Activated CD4-positive, alpha-beta T cell treated with anti-CD3 and anti-CD28 coated beads, Interleukin-2, amount 10 ng/mL, durations not matched to agents 24 days and 14 days (primary cell): ENCODE measurements at regions not wholly inside any gene's neighbourhood (a gene's known extent, or its start where the extent isn't known, plus 50 kb on each side); places are given as distances from the start of the nearest gene placed in this dataset.

ENCODE experiments used
- DNase-seq: peaks from one replicate; pipeline ENCODE4 v3.0.0; 2022
- H3K27ac Mint-ChIP-seq: one replicate; pipeline ENCODE4 v1.8.0; 2022; ENCODE audit warnings: mild to moderate bottlenecking, mixed read lengths
- H3K27me3 Mint-ChIP-seq: one replicate; pipeline ENCODE4 v1.8.0; 2022; ENCODE audit warnings: mixed read lengths
- H3K36me3 Mint-ChIP-seq: one replicate; pipeline ENCODE4 v1.8.0; 2022; ENCODE audit warnings: low read depth, mild to moderate bottlenecking, mixed read lengths
- H3K4me1 Mint-ChIP-seq: one replicate; pipeline ENCODE4 v1.8.0; 2021; ENCODE audit warnings: mixed read lengths
- H3K4me3 Mint-ChIP-seq: one replicate; pipeline ENCODE4 v1.8.0; 2022; ENCODE audit warnings: mild to moderate bottlenecking, moderate library complexity, mixed read lengths
- H3K9me3 Mint-ChIP-seq: one replicate; pipeline ENCODE4 v1.8.0; 2021; ENCODE audit warnings: mixed read lengths
- intact Hi-C: fragments of 100-400 bp; cut with micrococcal nuclease; formaldehyde crosslinking; loops from one replicate; pipeline ENCODE4 v1.15.1; 2023

DNA sequence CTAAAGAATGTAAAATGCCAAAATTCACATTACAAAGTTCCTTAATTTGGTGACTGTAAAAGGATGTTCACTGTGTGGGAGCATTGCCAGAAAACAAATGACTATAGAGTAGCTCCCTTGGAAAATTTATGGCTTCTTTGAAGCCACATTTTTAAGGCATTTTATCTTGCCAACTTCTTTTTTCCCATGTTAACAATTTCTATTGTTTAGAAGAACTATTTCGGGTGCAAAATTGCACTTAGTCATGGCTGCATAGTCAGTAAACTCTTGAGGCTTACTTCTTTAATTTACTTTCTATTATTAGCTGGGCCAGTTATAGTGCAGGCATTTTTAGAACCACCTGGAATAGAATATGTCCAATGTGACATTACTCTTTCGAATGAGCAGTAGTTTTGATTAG is 515.3 kb downstream of the JRKL start:
- intact Hi-C loops, result no loop called here
- H3K9me3 Mint-ChIP-seq, result no peaks in the 10 kb centered on the region
- H3K4me3 Mint-ChIP-seq, result no peak overlapping the region
- DNase-seq, result no peak
- H3K36me3 Mint-ChIP-seq, result no peaks in the 10 kb centered on the region
- no peaks in the 10 kb centered on the region for H3K27me3 Mint-ChIP-seq
- no peak overlapping the region for H3K27ac Mint-ChIP-seq
- no peaks in the 10 kb centered on the region for H3K4me1 Mint-ChIP-seq

DNA sequence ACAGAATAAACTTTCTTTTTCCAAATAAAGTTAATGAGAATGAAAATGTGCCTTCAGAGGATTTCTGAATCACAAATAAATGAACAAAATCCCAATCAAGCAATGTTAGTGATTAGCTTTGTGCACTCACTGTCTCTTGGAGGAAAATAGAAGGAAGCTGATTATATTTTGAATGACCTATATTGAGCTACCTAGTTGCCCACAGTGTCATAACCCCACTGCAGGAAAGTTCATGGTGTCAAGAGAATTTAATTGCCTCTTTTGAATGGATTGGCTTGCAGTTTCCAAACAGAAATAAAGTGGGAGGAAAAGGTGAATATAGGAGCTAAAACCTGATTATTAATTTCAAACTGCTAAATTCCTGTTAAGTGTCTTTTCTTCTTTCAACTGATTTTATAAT is 515.9 kb downstream of the JRKL start:
- Mint-ChIP-seq H3K9me3 (peaks cover 5% of the 10 kb centered on the region), H3K4me1 (no peaks in the 10 kb centered on the region), H3K27me3 (no peaks in the 10 kb centered on the region), H3K36me3 (no peaks in the 10 kb centered on the region), H3K4me3 (no peak overlapping the region), H3K27ac (no peak overlapping the region)
- DNase-seq, result no peak
- intact Hi-C loops, result no loop called here

DNA sequence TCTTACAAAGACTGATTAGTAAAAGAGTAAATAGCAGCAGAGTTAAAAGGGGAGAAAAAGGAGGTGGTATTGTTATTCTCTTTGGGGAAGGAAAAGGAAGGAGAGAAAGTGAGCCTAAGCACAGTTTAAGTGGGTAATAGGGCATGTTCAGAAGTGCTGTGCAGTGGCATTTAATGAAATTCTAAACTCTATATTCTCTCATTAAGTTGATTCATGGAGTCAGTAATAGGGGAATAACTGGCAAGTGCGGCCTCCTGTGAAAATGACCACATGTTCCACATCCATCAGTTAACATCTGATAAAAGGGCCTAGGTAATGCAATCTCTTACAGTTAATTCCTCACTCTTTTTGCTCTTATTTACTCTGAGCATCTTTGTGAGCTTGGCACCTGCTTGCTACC is 516.7 kb downstream of the JRKL start:
- Mint-ChIP-seq H3K27ac (no peak overlapping the region), H3K27me3 (no peaks in the 10 kb centered on the region), H3K4me1 (no peaks in the 10 kb centered on the region), H3K9me3 (peaks cover 7% of the 10 kb centered on the region), H3K36me3 (no peaks in the 10 kb centered on the region), H3K4me3 (no peak overlapping the region)
- intact Hi-C loops, result no loop called here
- no peak for DNase-seq

DNA sequence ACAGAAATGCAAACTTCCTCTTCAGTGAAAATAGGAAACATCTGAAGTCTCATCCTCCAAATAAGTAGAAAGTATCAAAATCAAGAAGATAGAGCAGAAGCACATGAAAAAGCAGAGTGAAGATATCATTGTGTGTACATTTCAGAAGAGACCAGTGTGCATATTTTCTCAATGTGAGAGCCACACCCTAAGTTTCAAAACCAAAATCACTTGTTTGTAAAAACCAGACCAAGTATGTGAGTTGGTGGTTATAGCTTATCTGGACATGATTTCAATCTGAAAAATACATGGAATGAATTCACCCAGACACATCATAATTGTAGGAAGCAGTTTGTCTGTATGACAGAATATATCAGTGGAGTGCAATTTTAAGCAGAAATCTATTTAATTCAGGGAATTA is 536.0 kb downstream of the JRKL start:
- intact Hi-C loops, result no loop called here
- H3K4me3 Mint-ChIP-seq, result no peak overlapping the region
- no peak for DNase-seq
- no peak overlapping the region for H3K27ac Mint-ChIP-seq
- H3K9me3 Mint-ChIP-seq, result no peaks in the 10 kb centered on the region
- H3K4me1 Mint-ChIP-seq, result no peaks in the 10 kb centered on the region
- H3K36me3 Mint-ChIP-seq, result no peaks in the 10 kb centered on the region
- H3K27me3 Mint-ChIP-seq, result no peaks in the 10 kb centered on the region

DNA sequence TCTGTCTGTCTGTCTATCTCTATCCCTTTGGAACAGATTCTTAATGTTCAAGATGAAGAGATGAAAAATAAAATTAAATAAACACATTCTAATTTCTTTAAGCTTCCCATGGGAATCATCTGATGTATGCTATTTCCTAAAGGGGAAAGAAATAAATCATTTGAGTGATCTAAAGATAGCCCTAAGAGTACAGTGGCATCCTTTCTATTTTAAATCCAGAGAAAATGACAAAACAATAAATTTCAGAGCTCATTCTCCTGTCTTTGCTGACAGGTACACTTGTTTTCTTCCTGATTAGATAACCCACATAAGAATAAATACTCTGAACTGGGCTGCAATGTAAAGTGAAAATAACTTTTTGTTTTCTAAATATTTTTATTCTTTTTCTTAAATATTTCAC is 550.4 kb downstream of the JRKL start:
- DNase-seq, result no peak
- no peak overlapping the region for H3K4me3 Mint-ChIP-seq
- no peak overlapping the region for H3K27ac Mint-ChIP-seq
- no peaks in the 10 kb centered on the region for H3K4me1 Mint-ChIP-seq
- intact Hi-C loops, result no loop called here
- H3K27me3 Mint-ChIP-seq, result no peaks in the 10 kb centered on the region
- H3K9me3 Mint-ChIP-seq, result peaks cover 3% of the 10 kb centered on the region
- no peaks in the 10 kb centered on the region for H3K36me3 Mint-ChIP-seq

DNA sequence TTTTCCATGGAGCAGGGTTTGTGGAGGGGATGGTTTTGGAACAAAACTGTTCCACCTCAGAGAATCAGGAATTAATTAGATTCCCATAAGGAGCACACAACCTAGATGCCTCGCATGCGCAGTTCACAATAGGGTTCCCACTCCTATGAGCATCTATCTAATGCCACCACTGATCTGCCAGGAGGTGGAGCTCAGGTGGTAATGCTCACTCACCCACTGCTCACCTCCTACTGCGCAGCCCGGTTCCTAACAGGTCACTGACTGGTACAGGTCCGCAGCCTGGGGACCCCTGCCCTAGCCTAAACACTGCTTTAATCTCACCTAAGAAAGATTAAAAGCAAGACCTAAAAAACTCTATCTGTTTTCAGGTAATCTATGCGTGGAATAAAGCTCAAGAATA is 553.0 kb downstream of the JRKL start:
- Mint-ChIP-seq H3K27me3 (no peaks in the 10 kb centered on the region), H3K4me3 (no peak overlapping the region), H3K36me3 (no peaks in the 10 kb centered on the region), H3K4me1 (no peaks in the 10 kb centered on the region), H3K27ac (no peak overlapping the region), H3K9me3 (no peaks in the 10 kb centered on the region)
- no peak for DNase-seq
- intact Hi-C loops, result no loop called here

DNA sequence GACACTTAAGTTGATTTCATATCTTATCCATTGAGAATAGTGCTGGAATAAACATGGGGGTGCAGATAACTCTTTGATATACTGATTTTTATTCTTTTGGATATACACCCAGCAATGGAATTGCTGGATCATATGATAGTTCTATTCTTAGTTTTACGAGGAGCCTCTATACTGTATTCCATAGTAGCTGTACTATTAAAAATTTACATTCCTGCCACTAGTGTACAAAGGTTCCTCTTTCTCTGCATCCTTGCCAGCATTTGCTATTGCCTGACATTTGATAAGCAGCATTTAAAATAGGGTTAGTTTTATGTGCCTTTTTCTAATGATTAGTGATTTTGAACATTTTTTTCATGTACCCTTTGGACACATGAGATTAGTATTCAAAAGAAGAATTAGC is 554.2 kb downstream of the JRKL start:
- intact Hi-C loops, result no loop called here
- Mint-ChIP-seq H3K9me3 (no peaks in the 10 kb centered on the region), H3K36me3 (no peaks in the 10 kb centered on the region), H3K4me3 (no peak overlapping the region), H3K27me3 (no peaks in the 10 kb centered on the region), H3K4me1 (no peaks in the 10 kb centered on the region), H3K27ac (no peak overlapping the region)
- no peak for DNase-seq

DNA sequence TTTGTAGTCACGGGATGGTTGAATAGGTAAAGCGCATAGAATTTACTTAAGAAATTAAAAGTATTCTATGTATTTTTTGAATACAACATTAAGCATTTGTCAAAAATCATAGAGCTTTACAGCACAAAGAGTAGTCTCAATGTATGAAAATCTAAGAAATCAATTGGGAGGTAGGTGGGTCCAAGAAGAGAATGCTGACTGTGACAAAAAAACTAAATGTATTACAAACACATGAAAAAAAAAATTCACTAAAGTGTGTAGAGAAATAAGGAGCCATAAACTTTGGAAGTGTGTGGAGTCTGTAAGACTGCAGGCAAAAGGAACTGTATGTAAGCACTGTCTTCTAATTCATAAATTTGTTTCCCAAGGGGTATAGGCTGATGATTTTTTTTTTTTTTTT is 558.3 kb downstream of the JRKL start:
- Mint-ChIP-seq H3K9me3 (no peaks in the 10 kb centered on the region), H3K27ac (no peak overlapping the region), H3K27me3 (no peaks in the 10 kb centered on the region), H3K4me1 (no peaks in the 10 kb centered on the region), H3K4me3 (no peak overlapping the region), H3K36me3 (no peaks in the 10 kb centered on the region)
- intact Hi-C loops, result no loop called here
- DNase-seq, result no peak

DNA sequence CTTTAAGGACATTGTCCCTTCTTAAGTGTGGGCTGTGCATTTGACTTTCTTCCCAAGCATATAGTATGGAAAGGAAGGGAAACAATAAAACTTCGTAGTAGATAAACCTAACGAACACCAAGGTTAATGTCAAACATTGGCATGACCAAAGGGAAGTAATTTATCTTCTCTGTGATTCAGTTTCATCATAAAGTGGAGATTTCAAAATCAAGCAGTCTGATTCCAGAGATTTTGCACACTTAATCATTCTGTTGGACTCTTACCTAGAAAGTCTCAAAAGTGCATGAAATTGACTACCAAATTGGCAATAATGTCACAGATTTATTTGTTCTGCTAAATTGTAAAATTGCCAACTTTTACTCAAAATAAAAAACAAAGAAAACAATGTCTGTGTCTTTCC is 559.7 kb downstream of the JRKL start:
- DNase-seq, result no peak
- Mint-ChIP-seq H3K27me3 (no peaks in the 10 kb centered on the region), H3K9me3 (no peaks in the 10 kb centered on the region), H3K4me3 (no peak overlapping the region), H3K4me1 (no peaks in the 10 kb centered on the region), H3K27ac (no peak overlapping the region), H3K36me3 (no peaks in the 10 kb centered on the region)
- intact Hi-C loops, result no loop called here

DNA sequence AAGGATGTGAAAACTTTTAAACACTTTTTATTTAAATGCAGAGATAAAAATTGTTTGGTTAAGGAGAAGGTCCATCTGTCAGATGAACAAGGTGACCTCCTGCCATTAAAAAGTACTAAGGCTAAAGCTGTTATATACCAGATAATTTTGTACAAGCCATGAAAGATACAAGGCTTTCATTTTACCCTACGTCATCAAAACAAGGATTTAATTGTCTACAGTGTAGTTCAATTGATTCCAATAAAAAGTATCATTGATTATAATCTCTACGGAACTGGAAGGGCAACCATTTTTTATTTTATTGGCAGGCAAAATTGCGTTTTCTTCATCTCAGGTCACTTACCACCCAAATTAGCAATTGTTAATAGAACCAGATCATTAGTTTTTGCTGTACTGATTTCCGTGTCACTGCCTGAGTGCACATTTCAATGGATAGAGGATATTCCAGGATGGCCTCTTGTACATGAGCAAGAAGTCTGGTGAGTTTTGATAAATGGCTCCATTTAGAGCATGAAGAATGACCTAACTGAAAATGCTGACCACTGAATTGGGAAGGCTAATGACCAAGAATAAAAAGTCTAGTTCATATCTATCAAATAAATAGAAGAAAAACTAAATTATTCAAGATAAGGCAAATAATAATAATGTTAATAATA is 564.9 kb downstream of the JRKL start:
- Mint-ChIP-seq H3K27me3 (no peaks in the 10 kb centered on the region), H3K4me3 (no peak overlapping the region), H3K36me3 (no peaks in the 10 kb centered on the region), H3K9me3 (no peaks in the 10 kb centered on the region), H3K27ac (no peak overlapping the region), H3K4me1 (no peaks in the 10 kb centered on the region)
- DNase-seq, result no peak
- intact Hi-C loops, result no loop called here

DNA sequence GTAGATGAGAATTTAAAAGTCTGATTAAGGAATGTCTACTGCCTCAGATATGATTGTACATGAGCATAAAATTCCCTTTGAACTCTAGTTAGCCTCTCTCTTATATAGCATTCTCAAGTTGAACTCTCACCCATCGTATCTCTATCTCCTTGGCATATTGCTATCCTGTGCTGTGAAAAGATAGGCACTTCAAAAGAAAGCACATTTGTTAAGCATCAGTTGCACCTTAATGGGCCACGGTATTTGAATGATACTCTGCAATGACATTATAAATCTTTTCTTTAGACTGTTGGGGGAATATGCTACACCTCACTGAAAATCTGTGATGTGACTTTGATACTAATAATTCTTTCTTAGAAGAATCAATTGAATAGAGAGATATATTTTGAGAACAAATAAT is 570.7 kb downstream of the JRKL start:
- H3K27me3 Mint-ChIP-seq, result no peaks in the 10 kb centered on the region
- H3K4me3 Mint-ChIP-seq, result no peak overlapping the region
- no peaks in the 10 kb centered on the region for H3K36me3 Mint-ChIP-seq
- no peak for DNase-seq
- no peaks in the 10 kb centered on the region for H3K4me1 Mint-ChIP-seq
- intact Hi-C loops, result no loop called here
- H3K9me3 Mint-ChIP-seq, result no peaks in the 10 kb centered on the region
- no peak overlapping the region for H3K27ac Mint-ChIP-seq

DNA sequence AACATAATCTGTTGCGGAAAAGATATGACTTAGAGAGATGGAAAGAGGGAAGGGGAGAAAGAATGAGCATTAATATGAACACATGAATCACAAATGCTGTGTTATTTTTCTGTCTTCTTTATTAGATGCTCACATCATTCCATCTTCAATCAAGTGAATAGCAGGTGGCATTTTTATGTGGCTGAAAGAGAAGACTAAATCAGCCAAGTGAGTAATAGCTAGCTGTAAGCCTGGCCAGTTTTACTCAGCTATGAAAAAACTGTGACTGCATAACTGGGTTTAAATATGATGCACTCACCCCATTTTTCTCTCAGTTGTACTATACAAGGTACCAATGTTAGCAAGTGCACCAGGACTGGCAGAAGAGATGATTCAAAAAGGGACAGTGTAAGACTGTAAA is 571.1 kb downstream of the JRKL start:
- DNase-seq, result no peak
- no peaks in the 10 kb centered on the region for H3K36me3 Mint-ChIP-seq
- no peaks in the 10 kb centered on the region for H3K9me3 Mint-ChIP-seq
- intact Hi-C loops, result no loop called here
- H3K27ac Mint-ChIP-seq, result no peak overlapping the region
- H3K4me1 Mint-ChIP-seq, result no peaks in the 10 kb centered on the region
- H3K4me3 Mint-ChIP-seq, result no peak overlapping the region
- H3K27me3 Mint-ChIP-seq, result no peaks in the 10 kb centered on the region

DNA sequence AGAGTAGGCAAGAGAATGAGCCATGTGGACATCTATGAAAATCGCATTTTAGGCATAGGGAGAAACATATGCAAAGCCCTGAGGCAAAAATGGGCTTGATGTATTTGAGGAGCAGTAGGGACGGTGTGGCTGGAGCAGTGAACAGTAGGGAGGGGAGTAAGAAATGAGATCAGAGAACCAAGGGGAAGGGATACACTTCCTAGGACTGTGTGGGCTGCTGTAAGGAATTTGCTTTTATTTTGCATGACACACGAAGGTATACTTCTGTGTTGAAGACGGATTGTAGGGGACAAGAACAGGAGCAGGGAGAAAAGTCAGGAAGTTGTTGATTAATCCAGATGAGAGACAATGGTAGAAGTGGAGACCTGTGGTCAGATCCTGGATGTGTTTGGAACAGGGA is 572.1 kb downstream of the JRKL start:
- Mint-ChIP-seq H3K9me3 (no peaks in the 10 kb centered on the region), H3K4me1 (no peaks in the 10 kb centered on the region), H3K27me3 (no peaks in the 10 kb centered on the region), H3K27ac (no peak overlapping the region), H3K36me3 (no peaks in the 10 kb centered on the region), H3K4me3 (no peak overlapping the region)
- intact Hi-C loops, result no loop called here
- DNase-seq, result no peak

DNA sequence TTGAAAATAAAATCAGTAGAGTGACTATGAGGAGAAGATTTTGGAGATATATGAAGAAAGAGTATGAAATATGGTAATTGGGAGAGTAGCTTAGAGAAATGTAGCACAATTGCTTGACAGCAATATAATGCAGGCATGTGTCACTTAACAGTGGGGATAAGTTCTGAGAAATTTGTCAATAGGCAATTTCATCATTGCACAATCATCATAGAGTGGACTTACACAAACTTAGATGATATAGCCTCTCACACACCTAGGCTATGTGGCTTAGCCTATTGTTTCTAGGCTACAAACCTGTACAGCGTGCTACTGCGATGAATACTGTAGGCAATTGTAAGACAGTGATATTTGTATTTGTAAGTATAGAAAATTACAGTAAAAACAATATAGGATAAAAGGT is 573.6 kb downstream of the JRKL start:
- Mint-ChIP-seq H3K27ac (no peak overlapping the region), H3K27me3 (no peaks in the 10 kb centered on the region), H3K36me3 (no peaks in the 10 kb centered on the region), H3K4me3 (no peak overlapping the region), H3K4me1 (no peaks in the 10 kb centered on the region), H3K9me3 (no peaks in the 10 kb centered on the region)
- intact Hi-C loops, result no loop called here
- DNase-seq, result no peak

DNA sequence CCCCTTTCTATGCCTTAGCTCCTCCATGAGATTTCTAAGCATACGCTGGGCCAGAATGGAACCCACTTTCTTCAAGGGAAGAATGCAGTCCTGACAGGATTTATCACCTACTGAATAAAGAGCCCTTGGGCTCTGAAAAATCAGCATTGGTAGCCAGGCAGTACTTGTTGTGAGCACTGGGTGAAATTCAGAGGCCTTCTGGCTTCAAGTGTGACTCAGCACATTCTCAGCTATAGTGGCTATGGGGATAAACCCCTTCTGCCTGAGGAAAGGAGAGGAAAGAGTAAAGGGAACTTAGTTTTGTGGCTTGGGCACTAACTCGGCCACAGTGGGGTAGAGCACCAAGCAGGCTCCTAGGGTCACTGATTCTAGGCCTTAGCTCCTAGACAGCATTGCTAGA is 574.8 kb downstream of the JRKL start:
- Mint-ChIP-seq H3K4me3 (no peak overlapping the region), H3K27me3 (no peaks in the 10 kb centered on the region), H3K9me3 (no peaks in the 10 kb centered on the region), H3K4me1 (no peaks in the 10 kb centered on the region), H3K27ac (no peak overlapping the region), H3K36me3 (no peaks in the 10 kb centered on the region)
- intact Hi-C loops, result no loop called here
- no peak for DNase-seq
